K562 (cell line): ENCODE measurements at regions not wholly inside any gene's neighbourhood (a gene's known extent, or its start where the extent isn't known, plus 50 kb on each side); places are given as distances from the start of the nearest gene placed in this dataset.

ENCODE experiments used
- EZH2 ChIP-seq: IDR thresholded peaks from 2 replicates; pipeline ENCODE4 v1.6.1; 2012; ENCODE audit warnings: low read depth, mild to moderate bottlenecking, inconsistent platforms, low read length, borderline replicate concordance
- RCOR1 ChIP-seq, 2 experiments: IDR thresholded peaks; 2 replicates each; pipeline ENCODE4 v1.6.1; 2012; ENCODE audit warnings: low read depth in 2 of 2, low read length in 2 of 2, borderline replicate concordance in 1 of 2, improper control_type of control experiment in 1 of 2
- TBP ChIP-seq: optimal IDR thresholded peaks from 2 replicates; pipeline ENCODE3; 2011; ENCODE audit warnings: low read depth, low read length, improper control_type of control experiment
- ZFP36 ChIP-seq: fragments of 150-350 bp; IDR thresholded peaks from 2 replicates; pipeline ENCODE4 v1.6.1; 2018; ENCODE audit warnings: low read length, low read depth; ENCODE audit not compliant: partially characterized antibody
- TF ChIP-seq, protein P1 (sequence below): sonication (generic); formaldehyde crosslinking; IDR thresholded peaks from 2 replicates; pipeline ENCODE4 v1.8.1; 2022; ENCODE audit warnings: missing genetic modification reagents
- TF ChIP-seq, protein P2 (sequence below): sonication (generic); formaldehyde crosslinking; IDR thresholded peaks from 2 replicates; pipeline ENCODE4 v1.9.0; 2022; ENCODE audit warnings: mild to moderate bottlenecking, missing genetic modification reagents
- TF ChIP-seq, protein P3 (sequence below), 3 experiments: IDR thresholded peaks in 2 of 3; conservative IDR thresholded peaks in 1 of 3; 2 replicates each; pipeline ENCODE4 v1.5.1; 2011 to 2012; ENCODE audit warnings: low read length in 3 of 3, mild to moderate bottlenecking in 3 of 3, control low read depth in 2 of 3, improper control_type of control experiment in 1 of 3, inconsistent platforms in 1 of 3, low read depth in 1 of 3, mixed read lengths in 1 of 3, moderate library complexity in 1 of 3; ENCODE audit not compliant: insufficient read depth in 2 of 3

DNA sequence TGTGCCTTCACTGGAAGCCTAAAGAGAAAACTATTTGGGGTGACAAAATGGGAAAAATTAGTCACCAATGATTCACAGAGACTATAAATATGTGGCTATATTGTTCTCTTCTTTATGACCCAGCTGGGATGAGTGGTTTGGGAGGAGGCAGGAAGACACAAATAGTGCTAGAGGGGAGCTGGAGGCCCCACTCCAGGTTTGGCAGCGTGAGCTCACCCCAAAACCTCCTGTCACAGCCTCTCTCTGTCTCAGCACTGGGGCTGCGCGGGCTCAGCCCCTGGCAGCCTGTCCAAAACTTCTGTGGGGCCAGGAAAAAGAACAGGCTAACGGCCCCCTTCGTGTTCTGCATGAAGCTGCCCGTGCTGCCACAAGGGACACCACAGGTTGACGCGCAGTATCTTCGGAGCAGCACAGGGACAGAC lies 73.2 kb upstream of the LCLAT1 start:
- no peak for TF ChIP-seq TBP
- TF ChIP-seq RCOR1 (IDR thresholded peaks at IDR 0.05; ENCODE audit: borderline replicate concordance in 1 of 2, low read depth in 2 of 2, low read length in 2 of 2): no peak
- TF ChIP-seq, protein P1, sequence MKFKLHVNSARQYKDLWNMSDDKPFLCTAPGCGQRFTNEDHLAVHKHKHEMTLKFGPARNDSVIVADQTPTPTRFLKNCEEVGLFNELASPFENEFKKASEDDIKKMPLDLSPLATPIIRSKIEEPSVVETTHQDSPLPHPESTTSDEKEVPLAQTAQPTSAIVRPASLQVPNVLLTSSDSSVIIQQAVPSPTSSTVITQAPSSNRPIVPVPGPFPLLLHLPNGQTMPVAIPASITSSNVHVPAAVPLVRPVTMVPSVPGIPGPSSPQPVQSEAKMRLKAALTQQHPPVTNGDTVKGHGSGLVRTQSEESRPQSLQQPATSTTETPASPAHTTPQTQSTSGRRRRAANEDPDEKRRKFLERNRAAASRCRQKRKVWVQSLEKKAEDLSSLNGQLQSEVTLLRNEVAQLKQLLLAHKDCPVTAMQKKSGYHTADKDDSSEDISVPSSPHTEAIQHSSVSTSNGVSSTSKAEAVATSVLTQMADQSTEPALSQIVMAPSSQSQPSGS (CRISPR knock-in tag): no peak
- TF ChIP-seq, protein P2, sequence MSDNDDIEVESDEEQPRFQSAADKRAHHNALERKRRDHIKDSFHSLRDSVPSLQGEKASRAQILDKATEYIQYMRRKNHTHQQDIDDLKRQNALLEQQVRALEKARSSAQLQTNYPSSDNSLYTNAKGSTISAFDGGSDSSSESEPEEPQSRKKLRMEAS: no peak
- TF ChIP-seq ZFP36: no peak
- TF ChIP-seq, protein P3, sequence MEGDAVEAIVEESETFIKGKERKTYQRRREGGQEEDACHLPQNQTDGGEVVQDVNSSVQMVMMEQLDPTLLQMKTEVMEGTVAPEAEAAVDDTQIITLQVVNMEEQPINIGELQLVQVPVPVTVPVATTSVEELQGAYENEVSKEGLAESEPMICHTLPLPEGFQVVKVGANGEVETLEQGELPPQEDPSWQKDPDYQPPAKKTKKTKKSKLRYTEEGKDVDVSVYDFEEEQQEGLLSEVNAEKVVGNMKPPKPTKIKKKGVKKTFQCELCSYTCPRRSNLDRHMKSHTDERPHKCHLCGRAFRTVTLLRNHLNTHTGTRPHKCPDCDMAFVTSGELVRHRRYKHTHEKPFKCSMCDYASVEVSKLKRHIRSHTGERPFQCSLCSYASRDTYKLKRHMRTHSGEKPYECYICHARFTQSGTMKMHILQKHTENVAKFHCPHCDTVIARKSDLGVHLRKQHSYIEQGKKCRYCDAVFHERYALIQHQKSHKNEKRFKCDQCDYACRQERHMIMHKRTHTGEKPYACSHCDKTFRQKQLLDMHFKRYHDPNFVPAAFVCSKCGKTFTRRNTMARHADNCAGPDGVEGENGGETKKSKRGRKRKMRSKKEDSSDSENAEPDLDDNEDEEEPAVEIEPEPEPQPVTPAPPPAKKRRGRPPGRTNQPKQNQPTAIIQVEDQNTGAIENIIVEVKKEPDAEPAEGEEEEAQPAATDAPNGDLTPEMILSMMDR (IDR thresholded peaks at IDR 0.05 in 2 of 3, conservative IDR thresholded peaks at IDR 0.05 in 1 of 3; ENCODE audit: insufficient read depth in 2 of 3, low read depth in 1 of 3, low read length in 3 of 3): peak in 1 of 3 experiments; percentile 10; a peak in 1 of 6 replicates
- no peak for TF ChIP-seq EZH2
